ENCODE measurements at regions not wholly inside any gene's neighbourhood (a gene's known extent, or its start where the extent isn't known, plus 50 kb on each side); places are given as distances from the start of the nearest gene placed in this dataset.

- no peaks in the 10 kb centered on the region for H3K9me3 ChIP-seq (ENCODE audit: low read length)
- TF ChIP-seq, protein P1, sequence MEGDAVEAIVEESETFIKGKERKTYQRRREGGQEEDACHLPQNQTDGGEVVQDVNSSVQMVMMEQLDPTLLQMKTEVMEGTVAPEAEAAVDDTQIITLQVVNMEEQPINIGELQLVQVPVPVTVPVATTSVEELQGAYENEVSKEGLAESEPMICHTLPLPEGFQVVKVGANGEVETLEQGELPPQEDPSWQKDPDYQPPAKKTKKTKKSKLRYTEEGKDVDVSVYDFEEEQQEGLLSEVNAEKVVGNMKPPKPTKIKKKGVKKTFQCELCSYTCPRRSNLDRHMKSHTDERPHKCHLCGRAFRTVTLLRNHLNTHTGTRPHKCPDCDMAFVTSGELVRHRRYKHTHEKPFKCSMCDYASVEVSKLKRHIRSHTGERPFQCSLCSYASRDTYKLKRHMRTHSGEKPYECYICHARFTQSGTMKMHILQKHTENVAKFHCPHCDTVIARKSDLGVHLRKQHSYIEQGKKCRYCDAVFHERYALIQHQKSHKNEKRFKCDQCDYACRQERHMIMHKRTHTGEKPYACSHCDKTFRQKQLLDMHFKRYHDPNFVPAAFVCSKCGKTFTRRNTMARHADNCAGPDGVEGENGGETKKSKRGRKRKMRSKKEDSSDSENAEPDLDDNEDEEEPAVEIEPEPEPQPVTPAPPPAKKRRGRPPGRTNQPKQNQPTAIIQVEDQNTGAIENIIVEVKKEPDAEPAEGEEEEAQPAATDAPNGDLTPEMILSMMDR (IDR thresholded peaks at IDR 0.05; ENCODE audit: low read length) = no peak
- no peak for TF ChIP-seq EZH2 (IDR thresholded peaks at IDR 0.05; ENCODE audit: borderline replicate concordance, low read length)
- H3K79me2 ChIP-seq (ENCODE audit: insufficient read depth, low read length) = no peaks in the 10 kb centered on the region
- H3K27me3 ChIP-seq (ENCODE audit: insufficient read depth, low read length) = no peaks in the 10 kb centered on the region
- no peak overlapping the region for H2AFZ ChIP-seq (ENCODE audit: low read length)
- H3K4me2 ChIP-seq (ENCODE audit: low read length) = no peak overlapping the region
- H3K27ac ChIP-seq (ENCODE audit: low read depth, low read length, poor library complexity, severe bottlenecking) = no peak overlapping the region
- H3K36me3 ChIP-seq (ENCODE audit: insufficient read depth, low read length) = no peaks in the 10 kb centered on the region
- H3K4me3 ChIP-seq (ENCODE audit: low read depth, low read length, poor library complexity, severe bottlenecking) = no peak overlapping the region
- no peaks in the 10 kb centered on the region for H3K4me1 ChIP-seq (ENCODE audit: insufficient read depth, low read length, severe bottlenecking)
- no peaks in the 10 kb centered on the region for H4K20me1 ChIP-seq (ENCODE audit: insufficient read depth, low read length)
- H3K9me2 ChIP-seq (ENCODE audit: low read depth, low read length) = no peaks in the 10 kb centered on the region
- H3F3A ChIP-seq (ENCODE audit: insufficient read depth, low read length) = no peaks in the 10 kb centered on the region
- no peak overlapping the region for H3K9ac ChIP-seq (ENCODE audit: low read length)
Measured at GRCh38 chr6:142013875-142014495, 118.7 kb upstream of the GJE1 start.

- Histone ChIP-seq H3K4me1 (ENCODE audit: insufficient read depth, low read length, severe bottlenecking) (no peaks in the 10 kb centered on the region), H3K4me3 (ENCODE audit: low read depth, low read length, poor library complexity, severe bottlenecking) (no peak overlapping the region), H4K20me1 (ENCODE audit: insufficient read depth, low read length) (no peaks in the 10 kb centered on the region), H2AFZ (ENCODE audit: low read length) (no peak overlapping the region), H3K79me2 (ENCODE audit: insufficient read depth, low read length) (no peaks in the 10 kb centered on the region), H3F3A (ENCODE audit: insufficient read depth, low read length) (no peaks in the 10 kb centered on the region), H3K4me2 (ENCODE audit: low read length) (no peak overlapping the region), H3K9ac (ENCODE audit: low read length) (no peak overlapping the region), H3K36me3 (ENCODE audit: insufficient read depth, low read length) (no peaks in the 10 kb centered on the region), H3K27me3 (ENCODE audit: insufficient read depth, low read length) (no peaks in the 10 kb centered on the region), H3K9me2 (ENCODE audit: low read depth, low read length) (no peaks in the 10 kb centered on the region), H3K27ac (ENCODE audit: low read depth, low read length, poor library complexity, severe bottlenecking) (no peak overlapping the region), H3K9me3 (ENCODE audit: low read length) (no peaks in the 10 kb centered on the region)
- no peak for TF ChIP-seq EZH2 (IDR thresholded peaks at IDR 0.05; ENCODE audit: borderline replicate concordance, low read length)
- TF ChIP-seq, protein P1 (IDR thresholded peaks at IDR 0.05; ENCODE audit: low read length) = no peak
Measured at GRCh38 chr6:142013287-142013686, 119.4 kb upstream of the GJE1 start.

- H3K4me3 ChIP-seq (ENCODE audit: low read depth, low read length, poor library complexity, severe bottlenecking) = no peak overlapping the region
- no peaks in the 10 kb centered on the region for H3F3A ChIP-seq (ENCODE audit: insufficient read depth, low read length)
- H3K9me3 ChIP-seq (ENCODE audit: low read length) = no peaks in the 10 kb centered on the region
- H3K79me2 ChIP-seq (ENCODE audit: insufficient read depth, low read length) = no peaks in the 10 kb centered on the region
- H3K9me2 ChIP-seq (ENCODE audit: low read depth, low read length) = no peaks in the 10 kb centered on the region
- H3K36me3 ChIP-seq (ENCODE audit: insufficient read depth, low read length) = no peaks in the 10 kb centered on the region
- no peaks in the 10 kb centered on the region for H3K4me1 ChIP-seq (ENCODE audit: insufficient read depth, low read length, severe bottlenecking)
- H3K27ac ChIP-seq (ENCODE audit: low read depth, low read length, poor library complexity, severe bottlenecking) = no peak overlapping the region
- no peak overlapping the region for H3K9ac ChIP-seq (ENCODE audit: low read length)
- no peaks in the 10 kb centered on the region for H4K20me1 ChIP-seq (ENCODE audit: insufficient read depth, low read length)
- H2AFZ ChIP-seq (ENCODE audit: low read length) = no peak overlapping the region
- TF ChIP-seq, protein P1 (IDR thresholded peaks at IDR 0.05; ENCODE audit: low read length) = no peak
- TF ChIP-seq EZH2 (IDR thresholded peaks at IDR 0.05; ENCODE audit: borderline replicate concordance, low read length) = no peak
- H3K27me3 ChIP-seq (ENCODE audit: insufficient read depth, low read length) = no peaks in the 10 kb centered on the region
- no peak overlapping the region for H3K4me2 ChIP-seq (ENCODE audit: low read length)
Measured at GRCh38 chr6:142011775-142012174, 121.0 kb upstream of the GJE1 start.
